Skeletal muscle tissue (tissue), 4 donors: ENCODE measurements at regions not wholly inside any gene's neighbourhood (a gene's known extent, or its start where the extent isn't known, plus 50 kb on each side); places are given as distances from the start of the nearest gene placed in this dataset. TPM values are rescaled to one million over a fixed set of nuclear protein-coding genes. Genes with fewer than 3 reads are reported as not detected.

Source experiments
- H3K27ac ChIP-seq: one replicate; pipeline ENCODE4 v1.7.0; 2013; ENCODE audit warnings: mild to moderate bottlenecking, low read depth, low read length, inconsistent platforms
- H3K27me3 ChIP-seq, 3 donors: one replicate each; pipeline ENCODE4 v1.7.0; 2013; ENCODE audit warnings: low read length in 3 of 3; ENCODE audit not compliant: control insufficient read depth in 3 of 3, insufficient read depth in 3 of 3
- H3K36me3 ChIP-seq, 3 donors: one replicate each; pipeline ENCODE4 v1.7.0; 2013; ENCODE audit warnings: low read length in 3 of 3; ENCODE audit not compliant: control insufficient read depth in 3 of 3, insufficient read depth in 3 of 3
- H3K4me1 ChIP-seq, 3 donors: one replicate each; pipeline ENCODE4 v1.7.0; 2013; ENCODE audit warnings: low read length in 3 of 3, mild to moderate bottlenecking in 3 of 3; ENCODE audit not compliant: control insufficient read depth in 3 of 3, insufficient read depth in 3 of 3
- H3K4me3 ChIP-seq, 3 donors: one replicate each; pipeline ENCODE4 v1.7.0; 2013; ENCODE audit warnings: low read length in 3 of 3
- H3K9ac ChIP-seq, 3 donors: one replicate each; pipeline ENCODE4 v1.7.0; 2013; ENCODE audit warnings: low read length in 3 of 3, mild to moderate bottlenecking in 3 of 3, moderate library complexity in 2 of 3, low read depth in 1 of 3
- H3K9me3 ChIP-seq, 3 donors: one replicate each; pipeline ENCODE4 v1.7.0; 2013; ENCODE audit warnings: low read length in 3 of 3; ENCODE audit not compliant: control insufficient read depth in 3 of 3
- small RNA-seq: library from RNA; depleted of rRNA; stranded (forward); fragments of <200 nt; gene quantifications from one replicate; pipeline ENCODE3, GENCODE V24; 2014
- donor health status: Osteomylitis.

DNA sequence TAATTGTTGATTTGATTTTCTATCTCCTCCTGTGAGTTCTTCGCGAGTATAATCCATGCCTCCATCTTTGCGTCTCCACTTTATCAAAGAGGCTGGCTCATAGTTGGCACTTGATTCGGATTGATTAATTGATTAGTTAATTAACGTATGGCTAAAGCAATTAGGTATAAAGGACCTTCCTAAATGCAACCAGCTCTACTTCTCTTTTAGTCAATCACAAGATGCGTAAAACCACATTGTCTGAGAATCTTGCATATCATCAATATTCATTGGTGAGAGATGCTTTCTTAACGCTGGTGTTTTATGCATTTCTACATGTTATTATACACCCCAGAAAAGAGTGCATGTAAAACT lies 56.4 kb upstream of the NR2F2 start:
- Histone ChIP-seq H3K4me3 (no peak overlapping the region), H3K9me3 (no peaks in the 10 kb centered on the region), H3K36me3 (peaks cover 0 to 2% (median 0%) of the 10 kb centered on the region in 3 donors), H3K9ac (no peak overlapping the region), H3K27ac (no peak overlapping the region), H3K27me3 (no peaks in the 10 kb centered on the region), H3K4me1 (no peaks in the 10 kb centered on the region)

- no peak overlapping the region for H3K4me3 ChIP-seq
- no peak overlapping the region for H3K9ac ChIP-seq
- no peaks in the 10 kb centered on the region for H3K36me3 ChIP-seq
- no peaks in the 10 kb centered on the region for H3K27me3 ChIP-seq
- H3K27ac ChIP-seq = no peak overlapping the region
- no peaks in the 10 kb centered on the region for H3K9me3 ChIP-seq
- no peaks in the 10 kb centered on the region for H3K4me1 ChIP-seq
These were observed 55.8 kb upstream of the NR2F2 start for GRCh38 chr15:96274698-96275097.

DNA sequence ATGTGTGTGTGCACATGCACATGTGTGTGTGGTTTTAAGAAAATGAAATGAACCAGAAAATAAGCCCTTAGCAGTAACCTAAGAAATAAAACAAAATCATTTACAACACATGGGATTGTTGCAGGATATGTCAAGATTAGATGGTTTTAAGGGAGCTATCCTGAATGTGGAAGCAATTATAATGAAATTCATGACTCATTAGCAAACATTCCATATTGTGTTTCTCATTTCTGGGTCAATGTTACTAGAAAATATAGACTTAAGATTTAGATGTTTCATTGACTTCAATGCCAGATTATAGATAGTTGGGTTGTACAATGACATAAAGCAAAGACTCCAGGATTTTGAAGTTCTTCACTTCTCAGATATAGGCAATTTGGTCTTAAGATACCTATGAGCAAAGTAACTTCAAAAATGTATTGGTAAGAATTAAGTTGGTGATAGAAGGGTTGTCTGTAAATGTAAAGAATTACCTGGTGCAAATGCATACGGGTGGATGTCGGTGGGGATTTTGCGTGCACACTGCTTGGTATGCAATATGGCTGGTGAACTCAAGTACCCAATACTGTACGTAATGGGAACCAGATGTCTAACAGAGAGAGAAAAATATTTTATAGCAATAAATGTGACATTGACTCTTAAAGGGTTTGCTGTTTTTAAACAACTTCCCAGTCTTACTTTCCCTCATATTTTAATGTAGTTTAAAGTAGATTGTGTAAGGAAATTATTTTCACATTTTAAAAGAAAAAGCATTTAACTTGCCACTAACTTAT lies 53.9 kb upstream of the NR2F2 start:
- no peak overlapping the region for H3K9ac ChIP-seq
- no peaks in the 10 kb centered on the region for H3K36me3 ChIP-seq
- H3K27me3 ChIP-seq = no peaks in the 10 kb centered on the region
- H3K4me1 ChIP-seq = no peaks in the 10 kb centered on the region
- no peaks in the 10 kb centered on the region for H3K9me3 ChIP-seq
- no peak overlapping the region for H3K4me3 ChIP-seq
- H3K27ac ChIP-seq = no peak overlapping the region

Small RNA genes lying in the stretch of these regions (small RNA-seq; reads per million reads assigned to genes)
- gene AC012409.4 (not detected), gene RNU2-3P (0.81 reads per million, percentile 74 among the genes with 10 or more reads in this experiment)
